Fibroblast of lung (primary cell): ENCODE measurements at regions not wholly inside any gene's neighbourhood (a gene's known extent, or its start where the extent isn't known, plus 50 kb on each side); places are given as distances from the start of the nearest gene placed in this dataset.

Experiments
- EZH2 ChIP-seq: IDR thresholded peaks from 2 replicates; pipeline ENCODE4 v1.5.1; 2012; ENCODE audit warnings: low read length, control low read depth, mild to moderate bottlenecking; ENCODE audit errors: missing control alignments
- TF ChIP-seq, protein P1 (sequence below), 2 donors: IDR thresholded peaks in 1 of 2; conservative IDR thresholded peaks in 1 of 2; 1 replicate in 1 of 2; 2 replicates in 1 of 2; pipeline ENCODE4 v1.5.1; 2011 to 2012; ENCODE audit warnings: low read length in 2 of 2, control low read depth in 1 of 2, inconsistent platforms in 1 of 2, low read depth in 1 of 2, mild to moderate bottlenecking in 1 of 2

DNA sequence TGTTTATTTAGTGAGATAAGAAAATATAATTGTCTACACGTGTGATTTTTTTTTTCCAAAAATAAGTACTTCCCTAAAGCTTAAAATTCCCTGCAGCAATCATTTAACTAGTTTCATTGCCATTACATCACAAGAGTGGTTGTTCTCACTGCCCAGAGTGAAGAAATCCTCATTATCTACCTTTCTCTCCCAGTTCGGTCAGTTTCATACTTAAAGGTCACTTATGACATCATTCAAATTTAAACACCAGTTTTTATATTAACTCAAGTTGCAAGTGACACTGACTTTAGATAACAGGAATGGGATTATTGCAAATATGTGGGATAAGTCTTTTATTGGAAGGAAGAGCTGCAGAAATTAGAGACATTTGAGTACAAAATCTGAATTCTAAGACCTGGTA lies 1699.8 kb upstream of the IGFBP7 start:
- TF ChIP-seq, protein P1, sequence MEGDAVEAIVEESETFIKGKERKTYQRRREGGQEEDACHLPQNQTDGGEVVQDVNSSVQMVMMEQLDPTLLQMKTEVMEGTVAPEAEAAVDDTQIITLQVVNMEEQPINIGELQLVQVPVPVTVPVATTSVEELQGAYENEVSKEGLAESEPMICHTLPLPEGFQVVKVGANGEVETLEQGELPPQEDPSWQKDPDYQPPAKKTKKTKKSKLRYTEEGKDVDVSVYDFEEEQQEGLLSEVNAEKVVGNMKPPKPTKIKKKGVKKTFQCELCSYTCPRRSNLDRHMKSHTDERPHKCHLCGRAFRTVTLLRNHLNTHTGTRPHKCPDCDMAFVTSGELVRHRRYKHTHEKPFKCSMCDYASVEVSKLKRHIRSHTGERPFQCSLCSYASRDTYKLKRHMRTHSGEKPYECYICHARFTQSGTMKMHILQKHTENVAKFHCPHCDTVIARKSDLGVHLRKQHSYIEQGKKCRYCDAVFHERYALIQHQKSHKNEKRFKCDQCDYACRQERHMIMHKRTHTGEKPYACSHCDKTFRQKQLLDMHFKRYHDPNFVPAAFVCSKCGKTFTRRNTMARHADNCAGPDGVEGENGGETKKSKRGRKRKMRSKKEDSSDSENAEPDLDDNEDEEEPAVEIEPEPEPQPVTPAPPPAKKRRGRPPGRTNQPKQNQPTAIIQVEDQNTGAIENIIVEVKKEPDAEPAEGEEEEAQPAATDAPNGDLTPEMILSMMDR (conservative IDR thresholded peaks at IDR 0.05 in 1 of 2, IDR thresholded peaks at IDR 0.05 in 1 of 2; ENCODE audit: low read depth in 1 of 2, low read length in 2 of 2): no peak
- no peak for TF ChIP-seq EZH2
